ENCODE measurements at regions not wholly inside any gene's neighbourhood (a gene's known extent, or its start where the extent isn't known, plus 50 kb on each side); places are given as distances from the start of the nearest gene placed in this dataset.

DNA sequence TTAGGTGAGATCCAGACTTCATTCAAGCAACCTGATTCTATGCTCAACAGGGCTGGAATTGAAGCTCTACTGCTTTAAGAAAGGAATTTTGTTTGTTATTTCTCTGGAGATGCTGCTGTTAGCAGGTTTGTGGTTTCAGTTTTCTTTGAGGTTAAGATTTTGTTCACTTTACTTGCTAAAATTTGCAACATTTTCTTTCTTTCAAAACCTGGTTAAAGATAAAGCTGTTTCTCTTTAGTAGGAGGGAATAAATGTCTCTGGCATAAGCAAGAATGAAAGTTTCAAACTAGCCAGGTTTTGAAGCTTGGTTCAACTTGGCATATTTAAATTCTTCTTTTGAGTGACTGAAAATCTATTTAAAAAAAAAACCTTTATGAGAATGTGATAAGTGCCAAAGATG is 660.6 kb upstream of the NR3C2 start (continued):
- TF ChIP-seq, protein P1, sequence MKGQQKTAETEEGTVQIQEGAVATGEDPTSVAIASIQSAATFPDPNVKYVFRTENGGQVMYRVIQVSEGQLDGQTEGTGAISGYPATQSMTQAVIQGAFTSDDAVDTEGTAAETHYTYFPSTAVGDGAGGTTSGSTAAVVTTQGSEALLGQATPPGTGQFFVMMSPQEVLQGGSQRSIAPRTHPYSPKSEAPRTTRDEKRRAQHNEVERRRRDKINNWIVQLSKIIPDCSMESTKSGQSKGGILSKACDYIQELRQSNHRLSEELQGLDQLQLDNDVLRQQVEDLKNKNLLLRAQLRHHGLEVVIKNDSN (IDR thresholded peaks at IDR 0.05; ENCODE audit: borderline replicate concordance, low read depth) = no peak
- TF ChIP-seq FOXM1 (IDR thresholded peaks at IDR 0.05; ENCODE audit: low read depth) (no peak), EP300 (IDR thresholded peaks at IDR 0.05; ENCODE audit: borderline replicate concordance in 1 of 2, low read depth in 1 of 2, low read length in 1 of 2) (no peak), MXI1 (IDR thresholded peaks at IDR 0.05; ENCODE audit: low read depth, low read length) (no peak), FOSL2 (IDR thresholded peaks at IDR 0.05; ENCODE audit: borderline replicate concordance, low read depth) (no peak), GATA2 (CRISPR knock-in tag; IDR thresholded peaks at IDR 0.05) (no peak), NRF1 (IDR thresholded peaks at IDR 0.05; ENCODE audit: low read depth, low read length) (no peak)
- TF ChIP-seq, protein P2, sequence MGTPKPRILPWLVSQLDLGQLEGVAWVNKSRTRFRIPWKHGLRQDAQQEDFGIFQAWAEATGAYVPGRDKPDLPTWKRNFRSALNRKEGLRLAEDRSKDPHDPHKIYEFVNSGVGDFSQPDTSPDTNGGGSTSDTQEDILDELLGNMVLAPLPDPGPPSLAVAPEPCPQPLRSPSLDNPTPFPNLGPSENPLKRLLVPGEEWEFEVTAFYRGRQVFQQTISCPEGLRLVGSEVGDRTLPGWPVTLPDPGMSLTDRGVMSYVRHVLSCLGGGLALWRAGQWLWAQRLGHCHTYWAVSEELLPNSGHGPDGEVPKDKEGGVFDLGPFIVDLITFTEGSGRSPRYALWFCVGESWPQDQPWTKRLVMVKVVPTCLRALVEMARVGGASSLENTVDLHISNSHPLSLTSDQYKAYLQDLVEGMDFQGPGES (IDR thresholded peaks at IDR 0.05; ENCODE audit: low read depth, low read length) = no peak

DNA sequence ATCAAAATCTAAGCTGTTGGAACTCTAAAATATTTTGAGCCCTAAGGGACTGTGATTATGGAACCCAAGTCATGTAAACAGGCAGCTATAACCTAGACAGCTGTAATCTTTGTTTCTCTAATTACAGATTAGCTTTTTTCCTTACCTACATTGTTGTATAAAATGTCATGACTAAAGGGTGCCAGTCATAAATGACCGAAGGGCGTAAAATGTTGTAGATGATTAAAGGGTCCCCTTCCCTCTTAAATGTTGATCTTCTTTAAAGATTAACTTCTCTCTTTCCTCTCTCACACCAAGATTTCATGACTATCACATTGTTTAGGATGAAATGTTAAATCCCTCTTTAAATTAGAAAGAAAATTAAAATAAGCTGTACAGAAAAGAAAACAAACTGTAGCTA is 659.4 kb upstream of the NR3C2 start:
- WGBS (ENCODE audit: low lambda C conversion rate) = 33% methylated on average over 2 of the region's 2 CpGs
- CTCF ChIA-PET = no interaction called here
- no peak overlapping the region for H3K4me3 ChIP-seq (ENCODE audit: low read depth in 2 of 2, low read length in 1 of 2)
- no peaks in the 10 kb centered on the region for H3K79me2 ChIP-seq (ENCODE audit: insufficient read depth)
- no peak overlapping the region for H3K9ac ChIP-seq
- H3K36me3 ChIP-seq (replicated peaks in 1 of 2; ENCODE audit: control insufficient read depth in 1 of 2, insufficient read depth in 2 of 2, low read length in 1 of 2) = no peaks in the 10 kb centered on the region
- no peak for TF ChIP-seq NRF1 (IDR thresholded peaks at IDR 0.05; ENCODE audit: low read depth, low read length)
- no peak for TF ChIP-seq MEF2A (IDR thresholded peaks at IDR 0.05; ENCODE audit: borderline replicate concordance, low read depth)
- TF ChIP-seq RFX5 (IDR thresholded peaks at IDR 0.05; ENCODE audit: low read length) = no peak
- no peak for TF ChIP-seq ELF1 (IDR thresholded peaks at IDR 0.05)
- no peak for TF ChIP-seq SMC3 (IDR thresholded peaks at IDR 0.05; ENCODE audit: low read depth, low read length)
- TF ChIP-seq RAD21 (IDR thresholded peaks at IDR 0.05; ENCODE audit: low read length) = no peak
- 0 out of 2 replicates have a peak, but pooled peaks cover 1% of the 10 kb centered on the region for H3K9me3 ChIP-seq
- no peaks in the 10 kb centered on the region for H4K20me1 ChIP-seq (ENCODE audit: insufficient read depth)
- no peak overlapping the region for H2AFZ ChIP-seq (ENCODE audit: low read depth)
- POLR2A ChIA-PET = no interaction called here
- H3K27ac ChIP-seq (ENCODE audit: low read depth in 2 of 2, low read length in 1 of 2) = no peak overlapping the region
- no peaks in the 10 kb centered on the region for H3F3A ChIP-seq (replicated peaks; ENCODE audit: insufficient read depth)
- DNase-seq = no peak
- no peaks in the 10 kb centered on the region for H3K27me3 ChIP-seq (ENCODE audit: insufficient read depth)
- no peaks in the 10 kb centered on the region for H3K9me2 ChIP-seq
- no peak overlapping the region for H3K4me2 ChIP-seq
- no peaks in the 10 kb centered on the region for H3K4me1 ChIP-seq (ENCODE audit: control insufficient read depth in 1 of 2, insufficient read depth in 2 of 2, low read depth in 1 of 2, low read length in 1 of 2)

DNA sequence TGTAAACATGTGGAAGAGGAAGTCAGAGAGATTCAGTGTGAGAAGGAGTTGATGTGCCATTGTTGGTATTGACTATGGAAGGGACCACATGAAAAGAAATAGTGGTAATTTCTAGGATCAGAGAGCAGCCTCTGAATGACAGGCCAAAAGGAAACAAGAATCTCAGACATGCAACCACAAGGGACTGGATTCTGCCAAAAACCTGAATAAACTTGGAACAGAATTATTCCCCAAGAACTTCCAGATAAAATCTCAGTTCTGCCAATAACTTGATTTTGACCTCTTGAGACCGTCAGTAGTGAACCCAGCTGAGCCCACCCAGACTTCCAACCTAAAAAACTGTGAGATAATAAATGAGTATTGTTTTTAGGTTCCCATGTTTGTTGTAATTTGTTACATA is 653.6 kb upstream of the NR3C2 start:
- Histone ChIP-seq H3K4me1 (ENCODE audit: control insufficient read depth in 1 of 2, insufficient read depth in 2 of 2, low read depth in 1 of 2, low read length in 1 of 2) (no peaks in the 10 kb centered on the region), H4K20me1 (ENCODE audit: insufficient read depth) (no peaks in the 10 kb centered on the region), H3K4me3 (ENCODE audit: low read depth in 2 of 2, low read length in 1 of 2) (no peak overlapping the region), H3K9me2 (no peaks in the 10 kb centered on the region), H3K9ac (no peak overlapping the region), H3K4me2 (no peak overlapping the region), H3K27ac (ENCODE audit: low read depth in 2 of 2, low read length in 1 of 2) (no peak overlapping the region), H3K9me3 (0 out of 2 replicates have a peak, but pooled peaks cover 4% of the 10 kb centered on the region), H3F3A (replicated peaks; ENCODE audit: insufficient read depth) (no peaks in the 10 kb centered on the region), H3K79me2 (ENCODE audit: insufficient read depth) (no peaks in the 10 kb centered on the region), H3K36me3 (replicated peaks in 1 of 2; ENCODE audit: control insufficient read depth in 1 of 2, insufficient read depth in 2 of 2, low read length in 1 of 2) (no peaks in the 10 kb centered on the region), H2AFZ (ENCODE audit: low read depth) (no peak overlapping the region), H3K27me3 (ENCODE audit: insufficient read depth) (no peaks in the 10 kb centered on the region)
- TF ChIP-seq FOSL2 (IDR thresholded peaks at IDR 0.05; ENCODE audit: borderline replicate concordance, low read depth) (no peak), YY1 (IDR thresholded peaks at IDR 0.05; ENCODE audit: low read depth) (no peak), MEF2A (IDR thresholded peaks at IDR 0.05; ENCODE audit: borderline replicate concordance, low read depth) (no peak), MXI1 (IDR thresholded peaks at IDR 0.05; ENCODE audit: low read depth, low read length) (no peak)
- TF ChIP-seq, protein P3, sequence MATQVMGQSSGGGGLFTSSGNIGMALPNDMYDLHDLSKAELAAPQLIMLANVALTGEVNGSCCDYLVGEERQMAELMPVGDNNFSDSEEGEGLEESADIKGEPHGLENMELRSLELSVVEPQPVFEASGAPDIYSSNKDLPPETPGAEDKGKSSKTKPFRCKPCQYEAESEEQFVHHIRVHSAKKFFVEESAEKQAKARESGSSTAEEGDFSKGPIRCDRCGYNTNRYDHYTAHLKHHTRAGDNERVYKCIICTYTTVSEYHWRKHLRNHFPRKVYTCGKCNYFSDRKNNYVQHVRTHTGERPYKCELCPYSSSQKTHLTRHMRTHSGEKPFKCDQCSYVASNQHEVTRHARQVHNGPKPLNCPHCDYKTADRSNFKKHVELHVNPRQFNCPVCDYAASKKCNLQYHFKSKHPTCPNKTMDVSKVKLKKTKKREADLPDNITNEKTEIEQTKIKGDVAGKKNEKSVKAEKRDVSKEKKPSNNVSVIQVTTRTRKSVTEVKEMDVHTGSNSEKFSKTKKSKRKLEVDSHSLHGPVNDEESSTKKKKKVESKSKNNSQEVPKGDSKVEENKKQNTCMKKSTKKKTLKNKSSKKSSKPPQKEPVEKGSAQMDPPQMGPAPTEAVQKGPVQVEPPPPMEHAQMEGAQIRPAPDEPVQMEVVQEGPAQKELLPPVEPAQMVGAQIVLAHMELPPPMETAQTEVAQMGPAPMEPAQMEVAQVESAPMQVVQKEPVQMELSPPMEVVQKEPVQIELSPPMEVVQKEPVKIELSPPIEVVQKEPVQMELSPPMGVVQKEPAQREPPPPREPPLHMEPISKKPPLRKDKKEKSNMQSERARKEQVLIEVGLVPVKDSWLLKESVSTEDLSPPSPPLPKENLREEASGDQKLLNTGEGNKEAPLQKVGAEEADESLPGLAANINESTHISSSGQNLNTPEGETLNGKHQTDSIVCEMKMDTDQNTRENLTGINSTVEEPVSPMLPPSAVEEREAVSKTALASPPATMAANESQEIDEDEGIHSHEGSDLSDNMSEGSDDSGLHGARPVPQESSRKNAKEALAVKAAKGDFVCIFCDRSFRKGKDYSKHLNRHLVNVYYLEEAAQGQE (IDR thresholded peaks at IDR 0.05; ENCODE audit: low read depth, low read length) = no peak
- TF ChIP-seq, protein P4, sequence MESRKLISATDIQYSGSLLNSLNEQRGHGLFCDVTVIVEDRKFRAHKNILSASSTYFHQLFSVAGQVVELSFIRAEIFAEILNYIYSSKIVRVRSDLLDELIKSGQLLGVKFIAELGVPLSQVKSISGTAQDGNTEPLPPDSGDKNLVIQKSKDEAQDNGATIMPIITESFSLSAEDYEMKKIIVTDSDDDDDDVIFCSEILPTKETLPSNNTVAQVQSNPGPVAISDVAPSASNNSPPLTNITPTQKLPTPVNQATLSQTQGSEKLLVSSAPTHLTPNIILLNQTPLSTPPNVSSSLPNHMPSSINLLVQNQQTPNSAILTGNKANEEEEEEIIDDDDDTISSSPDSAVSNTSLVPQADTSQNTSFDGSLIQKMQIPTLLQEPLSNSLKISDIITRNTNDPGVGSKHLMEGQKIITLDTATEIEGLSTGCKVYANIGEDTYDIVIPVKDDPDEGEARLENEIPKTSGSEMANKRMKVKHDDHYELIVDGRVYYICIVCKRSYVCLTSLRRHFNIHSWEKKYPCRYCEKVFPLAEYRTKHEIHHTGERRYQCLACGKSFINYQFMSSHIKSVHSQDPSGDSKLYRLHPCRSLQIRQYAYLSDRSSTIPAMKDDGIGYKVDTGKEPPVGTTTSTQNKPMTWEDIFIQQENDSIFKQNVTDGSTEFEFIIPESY (IDR thresholded peaks at IDR 0.05; ENCODE audit: borderline replicate concordance, low read depth) = no peak
- 23% methylated on average over 1 of the region's 1 CpG for WGBS (ENCODE audit: low lambda C conversion rate)
- ChIA-PET POLR2A (no interaction called here), CTCF (no interaction called here)
- no peak for DNase-seq

Measured in SK-N-SH (cell line).